WTC11 (cell line): ENCODE measurements at regions not wholly inside any gene's neighbourhood (a gene's known extent, or its start where the extent isn't known, plus 50 kb on each side); places are given as distances from the start of the nearest gene placed in this dataset.

Source experiments
- ETV6 ChIP-seq: sonication (generic); formaldehyde crosslinking; IDR thresholded peaks from 2 replicates; pipeline ENCODE4 v1.8.1; 2022; ENCODE audit warnings: mild to moderate bottlenecking, missing genetic modification reagents
- MLX ChIP-seq: sonication (generic); formaldehyde crosslinking; IDR thresholded peaks from 2 replicates; pipeline ENCODE4 v1.8.1; 2023; ENCODE audit warnings: mild to moderate bottlenecking, missing genetic modification reagents, moderate library complexity
- MYBL2 ChIP-seq: sonication (generic); formaldehyde crosslinking; IDR thresholded peaks from 2 replicates; pipeline ENCODE4 v1.8.1; 2023; ENCODE audit warnings: mild to moderate bottlenecking, moderate library complexity, missing genetic modification reagents
- TF ChIP-seq, protein P1 (sequence below): sonication (generic); formaldehyde crosslinking; IDR thresholded peaks from 2 replicates; pipeline ENCODE4 v1.8.1; 2023; ENCODE audit warnings: mild to moderate bottlenecking, missing genetic modification reagents
- TF ChIP-seq, protein P2 (sequence below): fragments of 200-600 bp; IDR thresholded peaks from 2 replicates; pipeline ENCODE4 v1.8.0; 2022; ENCODE audit warnings: antibody characterized with exemption

- TF ChIP-seq, protein P1, sequence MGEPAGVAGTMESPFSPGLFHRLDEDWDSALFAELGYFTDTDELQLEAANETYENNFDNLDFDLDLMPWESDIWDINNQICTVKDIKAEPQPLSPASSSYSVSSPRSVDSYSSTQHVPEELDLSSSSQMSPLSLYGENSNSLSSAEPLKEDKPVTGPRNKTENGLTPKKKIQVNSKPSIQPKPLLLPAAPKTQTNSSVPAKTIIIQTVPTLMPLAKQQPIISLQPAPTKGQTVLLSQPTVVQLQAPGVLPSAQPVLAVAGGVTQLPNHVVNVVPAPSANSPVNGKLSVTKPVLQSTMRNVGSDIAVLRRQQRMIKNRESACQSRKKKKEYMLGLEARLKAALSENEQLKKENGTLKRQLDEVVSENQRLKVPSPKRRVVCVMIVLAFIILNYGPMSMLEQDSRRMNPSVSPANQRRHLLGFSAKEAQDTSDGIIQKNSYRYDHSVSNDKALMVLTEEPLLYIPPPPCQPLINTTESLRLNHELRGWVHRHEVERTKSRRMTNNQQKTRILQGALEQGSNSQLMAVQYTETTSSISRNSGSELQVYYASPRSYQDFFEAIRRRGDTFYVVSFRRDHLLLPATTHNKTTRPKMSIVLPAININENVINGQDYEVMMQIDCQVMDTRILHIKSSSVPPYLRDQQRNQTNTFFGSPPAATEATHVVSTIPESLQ (CRISPR knock-in tag) = no peak
- TF ChIP-seq, protein P2, sequence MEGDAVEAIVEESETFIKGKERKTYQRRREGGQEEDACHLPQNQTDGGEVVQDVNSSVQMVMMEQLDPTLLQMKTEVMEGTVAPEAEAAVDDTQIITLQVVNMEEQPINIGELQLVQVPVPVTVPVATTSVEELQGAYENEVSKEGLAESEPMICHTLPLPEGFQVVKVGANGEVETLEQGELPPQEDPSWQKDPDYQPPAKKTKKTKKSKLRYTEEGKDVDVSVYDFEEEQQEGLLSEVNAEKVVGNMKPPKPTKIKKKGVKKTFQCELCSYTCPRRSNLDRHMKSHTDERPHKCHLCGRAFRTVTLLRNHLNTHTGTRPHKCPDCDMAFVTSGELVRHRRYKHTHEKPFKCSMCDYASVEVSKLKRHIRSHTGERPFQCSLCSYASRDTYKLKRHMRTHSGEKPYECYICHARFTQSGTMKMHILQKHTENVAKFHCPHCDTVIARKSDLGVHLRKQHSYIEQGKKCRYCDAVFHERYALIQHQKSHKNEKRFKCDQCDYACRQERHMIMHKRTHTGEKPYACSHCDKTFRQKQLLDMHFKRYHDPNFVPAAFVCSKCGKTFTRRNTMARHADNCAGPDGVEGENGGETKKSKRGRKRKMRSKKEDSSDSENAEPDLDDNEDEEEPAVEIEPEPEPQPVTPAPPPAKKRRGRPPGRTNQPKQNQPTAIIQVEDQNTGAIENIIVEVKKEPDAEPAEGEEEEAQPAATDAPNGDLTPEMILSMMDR = no peak
- TF ChIP-seq MYBL2 (CRISPR knock-in tag) (no peak), MLX (CRISPR knock-in tag) (no peak), ETV6 (CRISPR knock-in tag) (no peak)
These were observed 393.5 kb downstream of the DMAC1 start for GRCh38 chr9:7405924-7406604.
